Endodermal cell (in vitro differentiated cells): ENCODE measurements at regions not wholly inside any gene's neighbourhood (a gene's known extent, or its start where the extent isn't known, plus 50 kb on each side); places are given as distances from the start of the nearest gene placed in this dataset.

ENCODE experiments used
- DNase-seq: peaks from one replicate; pipeline ENCODE4 v3.0.0-alpha.2; 2017
- H3K27ac ChIP-seq: 2 replicates; pipeline ENCODE4 v1.5.1; 2013; ENCODE audit warnings: mild to moderate bottlenecking, low read depth, low read length, moderate library complexity
- H3K27me3 ChIP-seq: 2 replicates; pipeline ENCODE4 v1.6.1; 2013; ENCODE audit warnings: mild to moderate bottlenecking, low read length, moderate library complexity; ENCODE audit not compliant: insufficient read depth, control insufficient read depth, poor library complexity, severe bottlenecking
- H3K36me3 ChIP-seq: 2 replicates; pipeline ENCODE4 v1.7.0; 2013; ENCODE audit warnings: mild to moderate bottlenecking, low read length, moderate library complexity; ENCODE audit not compliant: control insufficient read depth, insufficient read depth
- H3K4me1 ChIP-seq: one replicate; pipeline ENCODE4 v1.7.0; 2013; ENCODE audit warnings: low read length; ENCODE audit not compliant: control insufficient read depth, insufficient read depth
- H3K4me3 ChIP-seq: 2 replicates; pipeline ENCODE4 v1.5.1; 2013; ENCODE audit warnings: mild to moderate bottlenecking, low read length, moderate library complexity
- H3K9ac ChIP-seq: 2 replicates; pipeline ENCODE4 v1.6.1; 2013; ENCODE audit warnings: mild to moderate bottlenecking, low read length, moderate library complexity; ENCODE audit not compliant: poor library complexity, severe bottlenecking; ENCODE audit errors: extremely low read depth
- H3K9me3 ChIP-seq: 2 replicates; pipeline ENCODE4 v1.6.1; 2013; ENCODE audit warnings: mild to moderate bottlenecking, low read length, moderate library complexity; ENCODE audit not compliant: control insufficient read depth
- H3K27ac Mint-ChIP-seq: 2 replicates; pipeline ENCODE4 v1.8.0; 2020; ENCODE audit warnings: mixed read lengths
- H3K27me3 Mint-ChIP-seq: 2 replicates; pipeline ENCODE4 v1.8.0; 2021; ENCODE audit warnings: mild to moderate bottlenecking, mixed read lengths; ENCODE audit not compliant: insufficient read depth
- H3K36me3 Mint-ChIP-seq: 2 replicates; pipeline ENCODE4 v1.8.0; 2020; ENCODE audit warnings: low read depth, mixed read lengths
- H3K4me1 Mint-ChIP-seq: 2 replicates; pipeline ENCODE4 v1.8.0; 2020; ENCODE audit warnings: mixed read lengths
- H3K4me3 Mint-ChIP-seq: 2 replicates; pipeline ENCODE4 v1.8.0; 2020; ENCODE audit warnings: mild to moderate bottlenecking, moderate library complexity, mixed read lengths
- H3K9me3 Mint-ChIP-seq: 2 replicates; pipeline ENCODE4 v1.8.0; 2020; ENCODE audit warnings: mild to moderate bottlenecking, mixed read lengths
- WGBS, 2 experiments: methylation state at CpG; one replicate each; pipeline versions ENCODE4 v1.1.5 to v1.1.7; 2013; ENCODE audit warnings: missing lambda C conversion rate in 2 of 2, mixed read lengths in 1 of 2; ENCODE audit not compliant: insufficient coverage in 1 of 2, insufficient read length in 1 of 2; 5-methylcytosine and 5-hydroxymethylcytosine counted together
- TF ChIP-seq, protein P1 (sequence below): fragments of 200-600 bp; sonication (generic); conservative IDR thresholded peaks from 2 replicates; pipeline ENCODE4 v1.5.0; 2021; ENCODE audit warnings: antibody characterized with exemption, mild to moderate bottlenecking

DNA sequence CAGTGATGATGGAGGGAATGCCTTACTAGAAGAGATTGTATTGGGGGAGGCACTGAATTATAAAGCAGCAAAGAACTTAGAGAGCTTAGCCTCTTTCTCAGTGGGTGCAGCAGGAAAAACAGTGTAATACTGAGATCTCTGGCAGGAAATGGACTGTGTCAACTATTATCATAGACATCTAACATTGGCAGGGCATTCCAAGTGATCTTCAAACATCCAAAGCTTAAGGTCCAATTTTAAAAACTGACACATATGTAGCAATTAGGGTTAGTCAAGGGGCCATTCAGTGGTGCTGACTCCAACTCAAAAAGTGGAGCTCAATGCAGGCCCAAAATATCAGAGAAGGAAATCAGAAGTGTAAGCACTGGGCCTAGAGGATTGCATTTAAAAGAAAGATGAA, 106.6 kb upstream of the DDX18 start:
- H3K27ac ChIP-seq, result no peak overlapping the region
- no peaks in the 10 kb centered on the region for H3K36me3 ChIP-seq
- no peak overlapping the region for H3K4me3 ChIP-seq
- no peaks in the 10 kb centered on the region for H3K9me3 ChIP-seq
- no peaks in the 10 kb centered on the region for H3K9me3 Mint-ChIP-seq
- no peak for DNase-seq
- no peak overlapping the region for H3K27ac Mint-ChIP-seq
- H3K36me3 Mint-ChIP-seq, result no peaks in the 10 kb centered on the region
- no peaks in the 10 kb centered on the region for H3K4me1 ChIP-seq
- no peak overlapping the region for H3K9ac ChIP-seq
- no peak overlapping the region for H3K4me3 Mint-ChIP-seq
- H3K4me1 Mint-ChIP-seq, result no peaks in the 10 kb centered on the region
- no peaks in the 10 kb centered on the region for H3K27me3 Mint-ChIP-seq
- no peaks in the 10 kb centered on the region for H3K27me3 ChIP-seq
- TF ChIP-seq, protein P1, sequence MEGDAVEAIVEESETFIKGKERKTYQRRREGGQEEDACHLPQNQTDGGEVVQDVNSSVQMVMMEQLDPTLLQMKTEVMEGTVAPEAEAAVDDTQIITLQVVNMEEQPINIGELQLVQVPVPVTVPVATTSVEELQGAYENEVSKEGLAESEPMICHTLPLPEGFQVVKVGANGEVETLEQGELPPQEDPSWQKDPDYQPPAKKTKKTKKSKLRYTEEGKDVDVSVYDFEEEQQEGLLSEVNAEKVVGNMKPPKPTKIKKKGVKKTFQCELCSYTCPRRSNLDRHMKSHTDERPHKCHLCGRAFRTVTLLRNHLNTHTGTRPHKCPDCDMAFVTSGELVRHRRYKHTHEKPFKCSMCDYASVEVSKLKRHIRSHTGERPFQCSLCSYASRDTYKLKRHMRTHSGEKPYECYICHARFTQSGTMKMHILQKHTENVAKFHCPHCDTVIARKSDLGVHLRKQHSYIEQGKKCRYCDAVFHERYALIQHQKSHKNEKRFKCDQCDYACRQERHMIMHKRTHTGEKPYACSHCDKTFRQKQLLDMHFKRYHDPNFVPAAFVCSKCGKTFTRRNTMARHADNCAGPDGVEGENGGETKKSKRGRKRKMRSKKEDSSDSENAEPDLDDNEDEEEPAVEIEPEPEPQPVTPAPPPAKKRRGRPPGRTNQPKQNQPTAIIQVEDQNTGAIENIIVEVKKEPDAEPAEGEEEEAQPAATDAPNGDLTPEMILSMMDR, result no peak

DNA sequence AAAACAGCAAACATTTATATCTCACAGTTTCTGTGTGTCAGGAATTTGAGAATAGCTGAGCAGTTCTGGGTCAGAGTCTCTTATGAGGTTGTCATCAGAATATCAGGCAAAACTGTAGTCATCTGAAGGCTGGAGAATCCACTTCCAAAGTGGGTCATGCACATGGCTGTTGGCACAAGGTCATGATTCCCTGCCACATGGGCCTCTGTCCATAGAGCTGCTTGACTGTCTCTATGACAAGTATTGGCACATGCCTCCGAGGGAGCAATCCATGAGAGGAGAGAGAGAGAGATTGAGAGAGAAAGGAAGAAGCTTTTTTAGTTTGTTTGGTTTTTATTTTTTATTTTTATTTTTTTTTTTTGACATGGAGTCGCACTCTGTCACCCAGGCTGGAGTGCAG, 101.8 kb upstream of the DDX18 start:
- Mint-ChIP-seq H3K4me1 (no peaks in the 10 kb centered on the region), H3K27me3 (no peaks in the 10 kb centered on the region), H3K27ac (no peak overlapping the region), H3K4me3 (no peak overlapping the region), H3K36me3 (no peaks in the 10 kb centered on the region), H3K9me3 (no peaks in the 10 kb centered on the region)
- no peaks in the 10 kb centered on the region for H3K27me3 ChIP-seq
- H3K9ac ChIP-seq, result no peak overlapping the region
- H3K9me3 ChIP-seq, result no peaks in the 10 kb centered on the region
- no peaks in the 10 kb centered on the region for H3K36me3 ChIP-seq
- WGBS, 2 experiments, result 87% methylated on average over 2 of the region's 2 CpGs; no CpG with 5 or more reads in 1 of the 2 experiments
- no peak overlapping the region for H3K27ac ChIP-seq
- no peaks in the 10 kb centered on the region for H3K4me1 ChIP-seq
- no peak for DNase-seq
- H3K4me3 ChIP-seq, result no peak overlapping the region
- TF ChIP-seq, protein P1, result no peak

DNA sequence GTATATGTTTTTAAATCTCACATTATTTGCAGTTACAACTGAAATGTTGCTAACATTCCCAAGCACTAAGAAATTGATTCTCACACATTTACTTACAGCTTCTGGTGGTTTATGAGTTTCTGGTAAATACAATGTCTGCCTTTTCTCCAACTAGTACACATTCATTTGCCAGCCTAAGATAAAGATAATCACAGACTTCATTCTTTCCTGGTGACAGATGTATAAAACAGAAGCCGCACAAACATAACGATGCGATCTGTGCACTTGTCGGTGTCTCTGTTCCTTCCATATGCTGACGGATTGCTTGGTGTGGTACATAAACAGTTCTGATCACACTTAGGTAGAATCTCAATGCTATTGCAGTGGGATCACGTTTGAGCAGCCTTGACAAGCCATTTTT, 100.4 kb upstream of the DDX18 start:
- H3K9me3 Mint-ChIP-seq, result no peaks in the 10 kb centered on the region
- Histone ChIP-seq H3K4me1 (no peaks in the 10 kb centered on the region), H3K27ac (no peak overlapping the region), H3K4me3 (no peak overlapping the region), H3K9me3 (no peaks in the 10 kb centered on the region), H3K27me3 (no peaks in the 10 kb centered on the region), H3K36me3 (no peaks in the 10 kb centered on the region), H3K9ac (no peak overlapping the region)
- no peaks in the 10 kb centered on the region for H3K4me1 Mint-ChIP-seq
- no peaks in the 10 kb centered on the region for H3K36me3 Mint-ChIP-seq
- no peak for DNase-seq
- no peak overlapping the region for H3K27ac Mint-ChIP-seq
- WGBS, 2 experiments, result 89 to 96% methylated on average over 6 of the region's 6 CpGs
- H3K27me3 Mint-ChIP-seq, result peaks cover 2% of the 10 kb centered on the region
- H3K4me3 Mint-ChIP-seq, result no peak overlapping the region
- TF ChIP-seq, protein P1, result no peak
